ENCODE measurements at regions not wholly inside any gene's neighbourhood (a gene's known extent, or its start where the extent isn't known, plus 50 kb on each side); places are given as distances from the start of the nearest gene placed in this dataset.

DNA sequence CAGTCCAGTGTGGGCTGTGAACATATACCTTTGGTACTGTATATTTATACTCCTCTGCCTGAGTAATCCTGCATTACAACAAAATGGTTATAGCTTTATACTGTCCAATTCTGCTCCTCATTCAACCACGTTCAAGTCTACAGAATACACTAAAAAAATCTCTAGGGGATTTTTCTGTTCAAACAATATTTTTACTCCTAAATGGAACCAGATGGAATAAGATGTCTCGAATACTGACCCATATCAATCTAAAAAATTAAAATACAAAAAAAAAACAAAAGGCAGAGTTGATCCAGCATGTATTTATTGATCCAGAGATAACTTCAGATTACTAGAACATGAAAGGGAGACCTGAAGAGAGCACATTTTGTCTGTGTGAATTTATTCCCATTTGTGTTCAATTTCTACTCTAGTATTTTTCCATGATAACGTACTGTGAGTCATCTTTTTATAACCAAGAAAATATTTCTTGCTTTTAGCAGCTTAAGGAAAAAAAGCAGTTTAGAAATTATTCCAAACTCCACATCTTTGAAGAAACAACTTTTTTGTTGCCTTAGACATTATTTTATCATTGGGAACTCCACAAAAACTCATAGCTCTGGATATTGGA is 910.7 kb downstream of the TBL1XR1 start:
- Histone ChIP-seq H4K8ac (replicated peaks; ENCODE audit: insufficient read length, low read depth, low read length) (no peak overlapping the region), H3K79me1 (ENCODE audit: insufficient read depth, low read depth, low read length, poor library complexity, severe bottlenecking) (no peaks in the 10 kb centered on the region), H3K4ac (ENCODE audit: low read depth, low read length) (no peak overlapping the region), H2BK15ac (ENCODE audit: low read depth, low read length) (no peak overlapping the region), H3K56ac (ENCODE audit: insufficient read length, low read depth, low read length) (no peak overlapping the region), H2BK20ac (ENCODE audit: low read depth, low read length, poor library complexity, severe bottlenecking) (no peak overlapping the region), H4K20me1 (ENCODE audit: control insufficient read depth, insufficient read depth, insufficient read length) (no peaks in the 10 kb centered on the region), H3K27me3 (ENCODE audit: insufficient read depth, low read length) (no peaks in the 10 kb centered on the region), H3K4me1 (ENCODE audit: insufficient read depth, low read length) (no peaks in the 10 kb centered on the region), H4K5ac (ENCODE audit: insufficient read length, low read depth, low read length) (no peak overlapping the region), H3K79me2 (ENCODE audit: insufficient read depth, low read length) (no peaks in the 10 kb centered on the region), H2BK120ac (ENCODE audit: low read depth, low read length, poor library complexity, severe bottlenecking) (no peak overlapping the region), H3K23me2 (ENCODE audit: insufficient read length, low read depth, low read length, poor library complexity, severe bottlenecking) (no peaks in the 10 kb centered on the region), H3K9ac (ENCODE audit: extremely low read depth, insufficient read length, low read length) (no peak overlapping the region), H3K14ac (ENCODE audit: insufficient read depth, low read length) (no peak overlapping the region), H4K91ac (ENCODE audit: insufficient read length, low read depth, low read length) (no peak overlapping the region), H2AFZ (ENCODE audit: low read length) (no peak overlapping the region), H3K9me3 (ENCODE audit: control insufficient read depth, low read depth, low read length) (no peaks in the 10 kb centered on the region), H2BK12ac (ENCODE audit: insufficient read length, low read depth, low read length) (no peak overlapping the region), H3K4me2 (ENCODE audit: insufficient read depth, insufficient read length, low read length) (no peak overlapping the region), H3K18ac (ENCODE audit: insufficient read length, low read depth, low read length) (no peak overlapping the region), H3K27ac (ENCODE audit: insufficient read length, low read depth, low read length) (no peak overlapping the region), H2BK5ac (ENCODE audit: insufficient read length, low read length) (no peak overlapping the region), H3T11ph (ENCODE audit: low read length) (no peak overlapping the region), H3K23ac (ENCODE audit: insufficient read length, low read depth, low read length) (no peak overlapping the region), H2AK5ac (ENCODE audit: insufficient read length, low read length) (no peak overlapping the region)
- Mint-ChIP-seq H3K27ac (no peak overlapping the region; a peak in 1 of 7 replicates), H3K4me3 (no peak overlapping the region), H3K36me3 (ENCODE audit: insufficient read depth in 1 of 3, low read depth in 3 of 3) (peaks cover 0 to 21% (median 3%) of the 10 kb centered on the region in 3 experiments; a peak in 4 of 7 replicates), H3K4me1 (peaks cover 5 to 10% of the 10 kb centered on the region in 2 experiments; a peak in 2 of 4 replicates), H3K27me3 (ENCODE audit: low read depth) (no peaks in the 10 kb centered on the region), H3K9me3 (no peaks in the 10 kb centered on the region)
- no peak for TF ChIP-seq CTCF (conservative IDR thresholded peaks at IDR 0.05)
- DNase-seq, result no peak
- WGBS (ENCODE audit: extremely low coverage, insufficient read length, low lambda C conversion rate), result no CpG with 5 or more reads among the region's 3 CpGs

All from H9 (cell line).